ENCODE measurements at regions not wholly inside any gene's neighbourhood (a gene's known extent, or its start where the extent isn't known, plus 50 kb on each side); places are given as distances from the start of the nearest gene placed in this dataset.

- POLR2A ChIA-PET (ENCODE audit: unreplicated experiment): no interaction called here
Observed at GRCh38 chr13:82634946-82635345, 1247.3 kb downstream of the SLITRK1 start.

GRCh38 chr13:82627183-82627582 is 1255.1 kb downstream of the SLITRK1 start:
- peak overlapping the region; percentile 81 for H3K27ac ChIP-seq (ENCODE audit: low read length)
- TF ChIP-seq CTCF (conservative IDR thresholded peaks at IDR 0.05; ENCODE audit: low read depth, low read length) (no peak), EZH2phosphoT487 (IDR thresholded peaks at IDR 0.05; ENCODE audit: borderline replicate concordance, low read length) (no peak), EZH2 (IDR thresholded peaks at IDR 0.05; ENCODE audit: low read length, unreplicated experiment) (no peak)
- ATAC-seq: peak; percentile 99
- H3K4me2 ChIP-seq (ENCODE audit: low read length): peak overlapping the region; percentile 58; the same call in 1 of the 2 replicates
- no peaks in the 10 kb centered on the region for H3K79me2 ChIP-seq (ENCODE audit: low read length)
- no peaks in the 10 kb centered on the region for H3F3A ChIP-seq (ENCODE audit: low read length, unreplicated experiment)
- DNase-seq: peak; percentile 89
- H2AFZ ChIP-seq (ENCODE audit: low read length): no peak overlapping the region
- H3K4me3 ChIP-seq (ENCODE audit: low read length): no peak overlapping the region
- H3K9me3 ChIP-seq (ENCODE audit: low read length): no peaks in the 10 kb centered on the region
- ChIA-PET CTCF (no interaction called here), POLR2A (ENCODE audit: unreplicated experiment) (interaction anchor here (0.7 kb wide), 1 partner anchor 48 kb away, joined by 3 read pairs; no protein-coding TSS in a partner anchor)
- no peaks in the 10 kb centered on the region for H3K36me3 ChIP-seq (ENCODE audit: low read depth, low read length)
- H4K20me1 ChIP-seq (ENCODE audit: low read length): no peaks in the 10 kb centered on the region
- peaks cover 15% of the 10 kb centered on the region for H3K4me1 ChIP-seq (ENCODE audit: insufficient read depth, low read length)
- no TSS peak for BruUV-seq (replicated peaks)
- H3K27me3 ChIP-seq (ENCODE audit: low read length): no peaks in the 10 kb centered on the region
- intact Hi-C loops (cut with micrococcal nuclease): loop anchor here (1.0 kb wide), 2 partner anchors 191 to 320 kb away; no protein-coding TSS in a partner anchor
- H3K9ac ChIP-seq (ENCODE audit: low read length): no peak overlapping the region
- no peaks in the 10 kb centered on the region for H3K9me2 ChIP-seq (replicated peaks; ENCODE audit: low read length)

More at GRCh38 chr13:82634946-82635345, 1247.3 kb downstream of the SLITRK1 start:
- H3K9me3 ChIP-seq (ENCODE audit: low read length): no peaks in the 10 kb centered on the region
- no peaks in the 10 kb centered on the region for H3K9me2 ChIP-seq (replicated peaks; ENCODE audit: low read length)
- DNase-seq (peak; percentile 11), ATAC-seq (no peak)
- H3F3A ChIP-seq (ENCODE audit: low read length, unreplicated experiment): no peaks in the 10 kb centered on the region
- intact Hi-C loops (cut with micrococcal nuclease): no loop called here
- no peaks in the 10 kb centered on the region for H3K79me2 ChIP-seq (ENCODE audit: low read length)
- TF ChIP-seq EZH2phosphoT487 (IDR thresholded peaks at IDR 0.05; ENCODE audit: borderline replicate concordance, low read length) (no peak), CTCF (conservative IDR thresholded peaks at IDR 0.05; ENCODE audit: low read depth, low read length) (no peak), EZH2 (IDR thresholded peaks at IDR 0.05; ENCODE audit: low read length, unreplicated experiment) (no peak)
- H3K4me3 ChIP-seq (ENCODE audit: low read length): no peak overlapping the region
- H3K9ac ChIP-seq (ENCODE audit: low read length): no peak overlapping the region
- BruUV-seq (replicated peaks): no TSS peak
- no peaks in the 10 kb centered on the region for H3K36me3 ChIP-seq (ENCODE audit: low read depth, low read length)
- peaks cover 9% of the 10 kb centered on the region for H3K4me1 ChIP-seq (ENCODE audit: insufficient read depth, low read length)
- H3K4me2 ChIP-seq (ENCODE audit: low read length): no peak overlapping the region
- CTCF ChIA-PET: no interaction called here
- no peak overlapping the region for H2AFZ ChIP-seq (ENCODE audit: low read length)
- no peaks in the 10 kb centered on the region for H4K20me1 ChIP-seq (ENCODE audit: low read length)
- H3K27me3 ChIP-seq (ENCODE audit: low read length): no peaks in the 10 kb centered on the region
- H3K27ac ChIP-seq (ENCODE audit: low read length): no peak overlapping the region

GRCh38 chr13:82625717-82626116 is 1256.6 kb downstream of the SLITRK1 start:
- POLR2A ChIA-PET (ENCODE audit: unreplicated experiment): no interaction called here
- DNase-seq (no peak), ATAC-seq (no peak)
- no peaks in the 10 kb centered on the region for H3F3A ChIP-seq (ENCODE audit: low read length, unreplicated experiment)
- H3K9me3 ChIP-seq (ENCODE audit: low read length): no peaks in the 10 kb centered on the region
- H3K4me3 ChIP-seq (ENCODE audit: low read length): no peak overlapping the region
- intact Hi-C loops (cut with micrococcal nuclease): no loop called here
- CTCF ChIA-PET: no interaction called here
- H3K27me3 ChIP-seq (ENCODE audit: low read length): no peaks in the 10 kb centered on the region
- H3K9me2 ChIP-seq (replicated peaks; ENCODE audit: low read length): no peaks in the 10 kb centered on the region
- H3K27ac ChIP-seq (ENCODE audit: low read length): no peak overlapping the region
- H3K9ac ChIP-seq (ENCODE audit: low read length): no peak overlapping the region
- no peaks in the 10 kb centered on the region for H3K79me2 ChIP-seq (ENCODE audit: low read length)
- no peak overlapping the region for H3K4me2 ChIP-seq (ENCODE audit: low read length)
- TF ChIP-seq CTCF (conservative IDR thresholded peaks at IDR 0.05; ENCODE audit: low read depth, low read length) (no peak), EZH2 (IDR thresholded peaks at IDR 0.05; ENCODE audit: low read length, unreplicated experiment) (no peak), EZH2phosphoT487 (IDR thresholded peaks at IDR 0.05; ENCODE audit: borderline replicate concordance, low read length) (no peak)
- H2AFZ ChIP-seq (ENCODE audit: low read length): no peak overlapping the region
- no peaks in the 10 kb centered on the region for H3K36me3 ChIP-seq (ENCODE audit: low read depth, low read length)
- H4K20me1 ChIP-seq (ENCODE audit: low read length): no peaks in the 10 kb centered on the region
- no TSS peak for BruUV-seq (replicated peaks)
- H3K4me1 ChIP-seq (ENCODE audit: insufficient read depth, low read length): peaks cover 15% of the 10 kb centered on the region
